K562 (cell line): ENCODE measurements at regions not wholly inside any gene's neighbourhood (a gene's known extent, or its start where the extent isn't known, plus 50 kb on each side); places are given as distances from the start of the nearest gene placed in this dataset.

Experiments
- POLR3A ChIP-seq: IDR thresholded peaks from 2 replicates; pipeline ENCODE4 v1.6.1; 2011; ENCODE audit warnings: borderline replicate concordance, mild to moderate bottlenecking, moderate library complexity; ENCODE audit not compliant: insufficient read length, insufficient read depth; ENCODE audit errors: extremely low read depth
- SMARCA4 ChIP-seq: fragments of 450-650 bp; IDR thresholded peaks from 2 replicates; pipeline ENCODE4 v1.6.1; 2016
- STAT5A ChIP-seq: IDR thresholded peaks from 2 replicates; pipeline ENCODE4 v1.6.1; 2012; ENCODE audit warnings: low read length, inconsistent platforms, borderline replicate concordance
- ZNF134 ChIP-seq: fragments of 250-450 bp; sonication (Bioruptor Pico); conservative IDR thresholded peaks from 2 replicates; pipeline ENCODE4 v1.4.0; 2020
- TF ChIP-seq, protein P1 (sequence below), 2 experiments: fragments of 450-650 bp in 1 of 2; sonication (generic) in 1 of 2; formaldehyde crosslinking in 1 of 2; IDR thresholded peaks; 2 replicates each; pipeline versions ENCODE4 v1.7.1 to v1.9.0; 2016 to 2022; ENCODE audit warnings: inconsistent platforms in 1 of 2, mild to moderate bottlenecking in 1 of 2, missing genetic modification reagents in 1 of 2

DNA sequence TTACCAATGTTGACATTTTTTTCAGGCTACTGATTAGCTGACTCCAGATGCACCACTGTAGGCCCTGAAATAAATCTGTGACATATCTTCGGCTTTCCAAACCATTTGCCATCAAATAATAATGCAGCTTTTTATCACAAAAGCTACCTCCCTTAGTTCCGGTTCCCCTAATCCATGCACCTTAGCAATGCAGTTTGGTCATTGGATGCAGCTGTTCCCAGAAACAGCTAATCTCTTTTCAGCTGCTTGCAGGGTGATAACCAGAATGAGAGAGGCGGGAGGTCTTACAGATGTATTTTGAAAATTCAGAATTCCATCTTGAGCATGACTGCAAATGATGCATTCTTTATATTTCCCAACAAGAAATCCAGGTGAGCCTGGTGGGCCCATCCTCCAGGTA lies 646.2 kb downstream of the SOX5 start (continued):
- TF ChIP-seq, protein P1, sequence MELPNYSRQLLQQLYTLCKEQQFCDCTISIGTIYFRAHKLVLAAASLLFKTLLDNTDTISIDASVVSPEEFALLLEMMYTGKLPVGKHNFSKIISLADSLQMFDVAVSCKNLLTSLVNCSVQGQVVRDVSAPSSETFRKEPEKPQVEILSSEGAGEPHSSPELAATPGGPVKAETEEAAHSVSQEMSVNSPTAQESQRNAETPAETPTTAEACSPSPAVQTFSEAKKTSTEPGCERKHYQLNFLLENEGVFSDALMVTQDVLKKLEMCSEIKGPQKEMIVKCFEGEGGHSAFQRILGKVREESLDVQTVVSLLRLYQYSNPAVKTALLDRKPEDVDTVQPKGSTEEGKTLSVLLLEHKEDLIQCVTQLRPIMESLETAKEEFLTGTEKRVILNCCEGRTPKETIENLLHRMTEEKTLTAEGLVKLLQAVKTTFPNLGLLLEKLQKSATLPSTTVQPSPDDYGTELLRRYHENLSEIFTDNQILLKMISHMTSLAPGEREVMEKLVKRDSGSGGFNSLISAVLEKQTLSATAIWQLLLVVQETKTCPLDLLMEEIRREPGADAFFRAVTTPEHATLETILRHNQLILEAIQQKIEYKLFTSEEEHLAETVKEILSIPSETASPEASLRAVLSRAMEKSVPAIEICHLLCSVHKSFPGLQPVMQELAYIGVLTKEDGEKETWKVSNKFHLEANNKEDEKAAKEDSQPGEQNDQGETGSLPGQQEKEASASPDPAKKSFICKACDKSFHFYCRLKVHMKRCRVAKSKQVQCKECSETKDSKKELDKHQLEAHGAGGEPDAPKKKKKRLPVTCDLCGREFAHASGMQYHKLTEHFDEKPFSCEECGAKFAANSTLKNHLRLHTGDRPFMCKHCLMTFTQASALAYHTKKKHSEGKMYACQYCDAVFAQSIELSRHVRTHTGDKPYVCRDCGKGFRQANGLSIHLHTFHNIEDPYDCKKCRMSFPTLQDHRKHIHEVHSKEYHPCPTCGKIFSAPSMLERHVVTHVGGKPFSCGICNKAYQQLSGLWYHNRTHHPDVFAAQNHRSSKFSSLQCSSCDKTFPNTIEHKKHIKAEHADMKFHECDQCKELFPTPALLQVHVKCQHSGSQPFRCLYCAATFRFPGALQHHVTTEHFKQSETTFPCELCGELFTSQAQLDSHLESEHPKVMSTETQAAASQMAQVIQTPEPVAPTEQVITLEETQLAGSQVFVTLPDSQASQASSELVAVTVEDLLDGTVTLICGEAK (IDR thresholded peaks at IDR 0.05), result no peak
- TF ChIP-seq, protein P1 (CRISPR knock-in tag; IDR thresholded peaks at IDR 0.05), result no peak
- no peak for TF ChIP-seq ZNF134 (CRISPR knock-in tag)
- TF ChIP-seq STAT5A, result 0 out of 2 replicates have a peak, but pooled peaks have one; percentile 12
- TF ChIP-seq POLR3A, result no peak
- no peak for TF ChIP-seq SMARCA4
